Central memory CD8-positive, alpha-beta T cell (primary cell): ENCODE measurements at regions not wholly inside any gene's neighbourhood (a gene's known extent, or its start where the extent isn't known, plus 50 kb on each side); places are given as distances from the start of the nearest gene placed in this dataset.
"Not testable (repeated sequence)": the region's sequence is repeated elsewhere in the genome, so short reads cannot be mapped to it uniquely, and the experiment has no call there.

Experiments used
- ATAC-seq: fragments of 150-1000 bp; cut with Tn5 transposase; replicated peaks from 2 replicates; pipeline ENCODE4 v1.10.0; 2022; ENCODE audit warnings: mild to moderate bottlenecking, moderate FRiP score, moderate number of reproducible peaks; ENCODE audit not compliant: poor library complexity, severe bottlenecking; ENCODE audit errors: extremely low read depth
- DNase-seq, 2 donors: peaks; one replicate each; pipeline ENCODE4 v3.0.0; 2021; ENCODE audit warnings: low spot score in 2 of 2
- H3K27ac Mint-ChIP-seq: one replicate; pipeline ENCODE4 v1.8.0; 2022; ENCODE audit warnings: low read depth, mild to moderate bottlenecking, moderate library complexity, mixed read lengths
- H3K27me3 Mint-ChIP-seq: one replicate; pipeline ENCODE4 v1.8.0; 2022; ENCODE audit warnings: mixed read lengths
- H3K36me3 Mint-ChIP-seq: one replicate; pipeline ENCODE4 v1.8.0; 2022; ENCODE audit warnings: mild to moderate bottlenecking, moderate library complexity, mixed read lengths; ENCODE audit not compliant: insufficient read depth
- H3K4me1 Mint-ChIP-seq: one replicate; pipeline ENCODE4 v1.8.0; 2022; ENCODE audit warnings: mixed read lengths
- H3K4me3 Mint-ChIP-seq: one replicate; pipeline ENCODE4 v1.8.0; 2022; ENCODE audit warnings: mild to moderate bottlenecking, moderate library complexity, mixed read lengths
- H3K9me3 Mint-ChIP-seq: one replicate; pipeline ENCODE4 v1.8.0; 2022; ENCODE audit warnings: mixed read lengths

DNA sequence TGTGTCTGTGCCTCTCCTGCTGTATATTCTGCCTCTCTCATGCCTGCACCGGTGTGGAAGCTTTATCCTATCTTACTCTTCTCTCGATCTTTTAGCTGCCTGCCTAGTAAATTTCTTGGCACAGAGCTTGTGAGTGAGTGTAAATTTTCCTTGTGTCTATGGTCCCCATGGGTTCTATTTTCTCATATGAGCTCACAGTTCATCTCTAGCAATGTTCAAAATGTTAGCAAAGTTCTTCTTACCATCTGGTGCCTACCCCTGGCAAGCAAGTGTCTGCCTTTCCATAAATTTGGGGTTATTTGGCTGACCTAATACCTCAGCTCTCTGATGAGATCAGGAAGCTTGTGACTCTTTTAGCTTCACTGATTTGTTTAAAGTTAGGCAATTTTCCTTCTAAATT is 572.1 kb upstream of the BRINP3 start:
- Mint-ChIP-seq H3K4me3 (no peak overlapping the region), H3K27me3 (no peaks in the 10 kb centered on the region), H3K36me3 (no peaks in the 10 kb centered on the region), H3K27ac (no peak overlapping the region), H3K9me3 (peaks cover 49% of the 10 kb centered on the region), H3K4me1 (no peaks in the 10 kb centered on the region)
- no peak for ATAC-seq
- no peak for DNase-seq

DNA sequence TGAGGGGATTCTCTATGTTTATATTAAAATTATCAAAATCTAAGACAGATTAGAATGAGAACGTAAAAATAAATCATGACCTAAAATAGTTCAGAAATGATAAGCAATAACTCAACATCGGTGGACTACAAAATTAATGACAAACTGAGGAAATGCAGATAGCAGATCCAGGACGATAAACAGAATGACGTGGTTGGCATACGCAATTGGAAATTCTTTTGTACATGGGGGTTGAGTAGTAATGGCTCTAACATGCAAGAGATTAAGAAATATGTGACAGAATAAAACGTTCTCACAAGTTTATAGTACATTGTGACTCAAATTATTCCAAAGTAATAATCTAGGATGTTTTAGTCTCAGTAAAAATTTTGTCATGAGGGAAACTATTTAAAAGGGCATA is 575.2 kb upstream of the BRINP3 start:
- peaks cover 39% of the 10 kb centered on the region for H3K9me3 Mint-ChIP-seq
- DNase-seq (no peak), ATAC-seq (no peak)
- no peak overlapping the region for H3K4me3 Mint-ChIP-seq
- no peaks in the 10 kb centered on the region for H3K27me3 Mint-ChIP-seq
- no peak overlapping the region for H3K27ac Mint-ChIP-seq
- H3K4me1 Mint-ChIP-seq, result no peaks in the 10 kb centered on the region
- no peaks in the 10 kb centered on the region for H3K36me3 Mint-ChIP-seq

DNA sequence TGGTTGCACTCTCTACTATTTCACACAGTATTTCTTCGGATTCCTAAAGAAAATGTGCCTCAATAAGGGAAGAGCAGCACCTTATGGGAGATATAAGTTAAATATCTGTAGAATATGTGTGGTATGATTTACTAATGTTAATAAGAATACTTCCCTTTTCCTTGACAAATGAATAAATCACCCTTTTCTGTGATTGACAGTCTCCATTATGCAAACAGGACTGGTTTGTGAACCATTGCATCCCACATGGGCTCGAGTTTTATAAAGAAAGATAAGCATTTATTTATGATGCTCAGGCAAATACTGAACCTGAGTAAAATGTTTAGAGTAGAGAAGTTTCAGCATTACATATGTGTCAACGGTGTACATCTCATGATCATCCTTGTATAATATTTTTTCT is 587.7 kb upstream of the BRINP3 start:
- Mint-ChIP-seq H3K27ac (no peak overlapping the region), H3K36me3 (no peaks in the 10 kb centered on the region), H3K4me3 (no peak overlapping the region), H3K4me1 (no peaks in the 10 kb centered on the region), H3K9me3 (peaks cover 19% of the 10 kb centered on the region), H3K27me3 (no peaks in the 10 kb centered on the region)
- ATAC-seq, result no peak
- no peak for DNase-seq

DNA sequence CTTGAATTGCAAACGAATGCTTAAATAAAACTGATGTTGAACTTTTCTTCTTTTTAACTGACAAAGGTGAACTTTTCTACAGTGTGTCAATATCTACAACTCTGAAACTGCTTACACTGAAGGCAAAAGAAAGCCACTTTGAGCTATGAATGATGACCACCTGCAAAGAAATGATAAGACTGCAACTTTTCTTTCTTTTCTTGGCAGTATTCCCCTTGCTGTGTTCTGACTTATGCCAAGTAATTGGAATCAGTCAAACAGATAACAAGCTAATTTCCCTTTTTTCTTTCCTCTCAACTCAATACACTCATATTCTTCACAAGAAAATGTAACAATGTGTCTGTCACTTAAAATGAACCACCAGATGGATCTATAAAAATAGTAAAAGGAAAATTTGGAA is 588.1 kb upstream of the BRINP3 start:
- ATAC-seq (no peak), DNase-seq (no peak)
- Mint-ChIP-seq H3K4me1 (no peaks in the 10 kb centered on the region), H3K9me3 (peaks cover 15% of the 10 kb centered on the region), H3K27me3 (no peaks in the 10 kb centered on the region), H3K27ac (no peak overlapping the region), H3K36me3 (no peaks in the 10 kb centered on the region), H3K4me3 (no peak overlapping the region)

GRCh38 chr1:191074881-191075280 is 597.2 kb upstream of the BRINP3 start:
- DNase-seq (no peak), ATAC-seq (no peak)
- Mint-ChIP-seq H3K27ac (no peak overlapping the region), H3K9me3 (no peaks in the 10 kb centered on the region), H3K36me3 (no peaks in the 10 kb centered on the region), H3K4me3 (no peak overlapping the region), H3K27me3 (no peaks in the 10 kb centered on the region), H3K4me1 (no peaks in the 10 kb centered on the region)

DNA sequence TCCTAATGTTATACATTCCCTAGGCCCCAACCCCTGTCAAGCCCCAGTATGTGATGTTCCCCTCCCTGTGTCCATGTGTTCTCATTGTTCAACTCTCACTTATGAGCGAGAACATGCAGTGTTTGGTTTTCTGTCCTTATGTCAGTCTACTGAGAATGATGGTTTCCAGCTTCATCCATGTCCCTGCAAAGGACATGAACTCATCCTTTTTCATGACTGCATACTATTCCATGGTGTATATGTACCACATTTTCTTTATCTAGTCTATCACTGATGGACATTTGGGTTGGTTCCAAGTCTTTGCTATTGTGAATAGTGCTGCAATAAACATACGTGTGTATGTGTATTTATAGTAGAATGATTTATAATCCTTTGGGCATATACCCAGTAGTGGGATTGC is 605.4 kb upstream of the BRINP3 start:
- not testable (repeated sequence) for H3K4me1 Mint-ChIP-seq, H3K27ac Mint-ChIP-seq, H3K4me3 Mint-ChIP-seq, H3K27me3 Mint-ChIP-seq, ATAC-seq, DNase-seq, H3K36me3 Mint-ChIP-seq, H3K9me3 Mint-ChIP-seq

GRCh38 chr1:191085121-191085520 is 607.5 kb upstream of the BRINP3 start:
- DNase-seq, result no peak
- H3K4me3 Mint-ChIP-seq, result no peak overlapping the region
- H3K36me3 Mint-ChIP-seq, result no peaks in the 10 kb centered on the region
- H3K27me3 Mint-ChIP-seq, result no peaks in the 10 kb centered on the region
- no peaks in the 10 kb centered on the region for H3K4me1 Mint-ChIP-seq
- no peak for ATAC-seq
- H3K9me3 Mint-ChIP-seq, result peaks cover 11% of the 10 kb centered on the region
- H3K27ac Mint-ChIP-seq, result no peak overlapping the region

DNA sequence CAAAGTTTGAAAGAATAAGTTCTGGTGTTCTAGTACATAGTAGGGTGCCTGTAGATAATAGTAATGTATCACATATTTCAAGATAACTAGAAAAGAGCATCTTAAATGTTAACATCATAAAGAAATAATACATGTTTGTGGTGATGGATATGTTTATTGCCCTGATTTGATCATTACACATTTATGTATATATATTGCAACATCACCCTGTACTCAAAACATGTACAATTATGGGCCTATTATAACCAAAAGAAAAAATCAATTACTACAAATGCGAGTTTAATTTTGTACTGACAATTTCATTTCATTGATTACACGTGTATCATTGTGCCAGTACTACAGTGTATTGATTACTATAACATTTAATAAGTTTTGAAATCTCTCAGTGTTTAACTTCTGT is 609.2 kb upstream of the BRINP3 start:
- DNase-seq (no peak), ATAC-seq (no peak)
- Mint-ChIP-seq H3K36me3 (no peaks in the 10 kb centered on the region), H3K9me3 (peaks cover 11% of the 10 kb centered on the region), H3K27ac (no peak overlapping the region), H3K4me3 (no peak overlapping the region), H3K27me3 (no peaks in the 10 kb centered on the region), H3K4me1 (no peaks in the 10 kb centered on the region)

GRCh38 chr1:191096405-191096804 is 618.7 kb upstream of the BRINP3 start:
- ATAC-seq (no peak), DNase-seq (no peak)
- Mint-ChIP-seq H3K4me1 (no peaks in the 10 kb centered on the region), H3K4me3 (no peak overlapping the region), H3K9me3 (peaks cover 17% of the 10 kb centered on the region), H3K27me3 (no peaks in the 10 kb centered on the region), H3K27ac (no peak overlapping the region), H3K36me3 (no peaks in the 10 kb centered on the region)

DNA sequence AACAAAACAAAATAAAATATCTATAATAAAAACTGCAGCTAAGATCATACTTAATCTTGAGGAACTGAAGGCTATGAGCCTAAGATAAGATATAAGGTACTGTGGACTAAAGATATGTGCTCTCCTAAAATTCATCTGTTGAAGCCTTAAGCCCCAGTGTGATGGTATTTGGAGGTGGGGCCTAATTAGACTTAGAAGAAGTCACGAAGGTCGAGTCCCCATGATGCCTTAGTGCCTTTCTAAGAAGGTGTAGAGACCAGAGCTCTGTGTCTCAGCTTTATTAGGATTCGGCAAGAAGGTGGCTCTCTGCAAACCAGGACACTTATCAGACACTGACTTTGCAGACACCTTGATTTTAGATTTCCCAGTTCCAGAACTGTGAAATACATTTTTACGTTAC is 622.0 kb upstream of the BRINP3 start:
- H3K36me3 Mint-ChIP-seq, result no peaks in the 10 kb centered on the region
- H3K9me3 Mint-ChIP-seq, result peaks cover 10% of the 10 kb centered on the region
- ATAC-seq (no peak), DNase-seq (no peak)
- no peak overlapping the region for H3K27ac Mint-ChIP-seq
- no peak overlapping the region for H3K4me3 Mint-ChIP-seq
- no peaks in the 10 kb centered on the region for H3K27me3 Mint-ChIP-seq
- no peaks in the 10 kb centered on the region for H3K4me1 Mint-ChIP-seq

GRCh38 chr1:191101960-191102359 is 624.3 kb upstream of the BRINP3 start:
- Mint-ChIP-seq H3K4me3 (no peak overlapping the region), H3K36me3 (no peaks in the 10 kb centered on the region), H3K9me3 (peaks cover 16% of the 10 kb centered on the region), H3K4me1 (no peaks in the 10 kb centered on the region), H3K27ac (no peak overlapping the region), H3K27me3 (no peaks in the 10 kb centered on the region)
- DNase-seq, result no peak
- no peak for ATAC-seq

- Mint-ChIP-seq H3K9me3 (peaks cover 25% of the 10 kb centered on the region), H3K4me1 (no peaks in the 10 kb centered on the region), H3K27me3 (no peaks in the 10 kb centered on the region), H3K27ac (no peak overlapping the region), H3K36me3 (peaks cover 2% of the 10 kb centered on the region), H3K4me3 (no peak overlapping the region)
- ATAC-seq (no peak), DNase-seq (no peak)
These were observed 648.3 kb upstream of the BRINP3 start for GRCh38 chr1:191125950-191126349.

DNA sequence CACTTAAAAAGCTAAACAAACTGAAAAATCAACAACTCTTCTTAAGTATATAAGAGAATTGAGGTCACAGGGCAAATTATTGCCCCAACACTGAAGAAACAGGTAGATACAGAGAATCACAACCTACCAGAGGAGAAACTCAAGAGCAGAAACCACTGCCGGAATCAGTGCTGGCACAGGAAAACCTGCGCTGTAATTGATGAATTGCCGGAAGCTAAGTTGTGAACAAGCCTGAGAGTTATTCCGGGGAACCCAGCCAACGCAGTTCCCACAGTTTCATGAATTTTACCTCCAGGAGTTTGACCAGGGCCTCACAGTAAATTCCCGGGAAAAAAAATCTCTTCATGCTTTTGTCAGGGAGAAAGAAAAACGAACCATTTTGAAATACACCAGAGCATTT is 657.1 kb upstream of the BRINP3 start:
- no peak overlapping the region for H3K27ac Mint-ChIP-seq
- ATAC-seq, result no peak
- peaks cover 9% of the 10 kb centered on the region for H3K9me3 Mint-ChIP-seq
- H3K4me3 Mint-ChIP-seq, result no peak overlapping the region
- H3K36me3 Mint-ChIP-seq, result no peaks in the 10 kb centered on the region
- no peak for DNase-seq
- H3K4me1 Mint-ChIP-seq, result no peaks in the 10 kb centered on the region
- H3K27me3 Mint-ChIP-seq, result no peaks in the 10 kb centered on the region

DNA sequence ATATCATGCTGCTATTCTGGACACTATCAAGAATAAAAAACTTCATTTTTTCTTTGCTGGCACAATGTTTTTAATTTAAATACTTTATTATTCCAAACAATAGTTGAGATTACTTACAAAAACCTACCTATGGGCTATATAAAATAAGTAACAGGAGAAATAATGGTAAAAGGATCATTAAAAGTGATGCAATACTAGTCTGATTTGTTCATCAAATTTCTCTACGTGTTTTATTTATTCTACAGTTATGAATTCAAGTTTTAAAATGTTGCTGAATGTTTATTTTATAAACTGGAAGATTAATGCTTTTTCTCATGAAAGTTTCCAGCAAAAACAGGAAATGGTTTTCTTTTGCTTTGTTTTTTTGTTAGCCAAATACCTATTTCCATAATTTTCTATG is 662.4 kb upstream of the BRINP3 start:
- no peaks in the 10 kb centered on the region for H3K4me1 Mint-ChIP-seq
- H3K36me3 Mint-ChIP-seq, result no peaks in the 10 kb centered on the region
- no peak for ATAC-seq
- H3K4me3 Mint-ChIP-seq, result no peak overlapping the region
- H3K27ac Mint-ChIP-seq, result no peak overlapping the region
- no peaks in the 10 kb centered on the region for H3K27me3 Mint-ChIP-seq
- DNase-seq, result no peak
- peaks cover 9% of the 10 kb centered on the region for H3K9me3 Mint-ChIP-seq
